GM12878 (cell line): ENCODE measurements at regions not wholly inside any gene's neighbourhood (a gene's known extent, or its start where the extent isn't known, plus 50 kb on each side); places are given as distances from the start of the nearest gene placed in this dataset.

Experiments used
- ATAC-seq: fragments of 200-7000 bp; cut with Tn5 transposase; 3 replicates; pipeline ENCODE4 v1.9.1; 2020; ENCODE audit warnings: mild to moderate bottlenecking, moderate library complexity
- BruUV-seq: library from RNA; stranded (reverse); fragments of 400-500 nt; replicated peaks from 2 replicates; lab custom pipeline; 2021; lab: Mats Ljungman, UMichigan
- CTCF ChIA-PET: fragments of 300-600 bp; sonication (Branson Sonifier 250); formaldehyde crosslinking; extraction: SDS; loops from one replicate; lab custom pipeline; 2021; ENCODE audit warnings: inconsistent platforms; lab: Yijun Ruan, JAX
- POLR2A ChIA-PET: fragments of 350-600 bp; formaldehyde crosslinking; extraction: SDS; loops from one replicate; lab custom pipeline; 2021; ENCODE audit warnings: inconsistent platforms; lab: Charles Lee
- RAD21 ChIA-PET: fragments of 300-600 bp; sonication (Branson Sonifier 250); formaldehyde crosslinking; loops from one replicate; lab custom pipeline; 2023; ENCODE audit warnings: antibody characterized with exemption; ENCODE audit not compliant: unreplicated experiment; lab: Charles Lee
- SMC1A ChIA-PET: fragments of 300-600 bp; sonication (Branson Sonifier 250); formaldehyde crosslinking; loops from one replicate; lab custom pipeline; 2023; ENCODE audit not compliant: unreplicated experiment, uncharacterized antibody; lab: Charles Lee
- DNase-seq: peaks from one replicate; pipeline ENCODE4 v3.0.0-alpha.2; 2011; ENCODE audit warnings: low read depth, low spot score
- FAIRE-seq: peaks from 3 replicates; lab custom pipeline; 2011; peaks lifted over from hg19 to GRCh38; lab: Jason Lieb, UNC
- H2AFZ ChIP-seq: 2 replicates; pipeline ENCODE4 v1.6.0; 2011; ENCODE audit warnings: low read depth, low read length, control low read depth; ENCODE audit not compliant: control insufficient read depth
- H3K27ac ChIP-seq: 2 replicates; pipeline ENCODE4 v1.5.1; 2011; ENCODE audit warnings: control low read depth; ENCODE audit not compliant: control insufficient read depth, insufficient read depth
- H3K27me3 ChIP-seq, 2 experiments: replicated peaks in 1 of 2; 2 replicates each; pipeline versions ENCODE4 v1.6.0 to v1.6.1; 2011; ENCODE audit warnings: low read length in 1 of 2; ENCODE audit not compliant: control insufficient read depth in 2 of 2, insufficient read depth in 2 of 2
- H3K36me3 ChIP-seq, 2 experiments: 2 replicates each; pipeline ENCODE4 v1.5.1; 2011; ENCODE audit warnings: low read length in 1 of 2; ENCODE audit not compliant: control insufficient read depth in 2 of 2, insufficient read depth in 2 of 2
- H3K4me1 ChIP-seq: 2 replicates; pipeline ENCODE4 v1.6.1; 2011; ENCODE audit warnings: mild to moderate bottlenecking, low read length, moderate library complexity, mixed read lengths; ENCODE audit not compliant: control insufficient read depth, insufficient read depth
- H3K4me2 ChIP-seq: 2 replicates; pipeline ENCODE4 v1.6.0; 2011; ENCODE audit warnings: control low read depth; ENCODE audit not compliant: control insufficient read depth, insufficient read depth
- H3K4me3 ChIP-seq: fragments of 200-600 bp; sonication (generic); 2 replicates; pipeline ENCODE4 v1.5.1; 2016
- H3K79me2 ChIP-seq: 2 replicates; pipeline ENCODE4 v1.6.0; 2011; ENCODE audit warnings: low read length; ENCODE audit not compliant: control insufficient read depth, insufficient read depth
- H3K9ac ChIP-seq: 2 replicates; pipeline ENCODE4 v1.8.0; 2011; ENCODE audit warnings: low read length, control low read depth, mixed read lengths; ENCODE audit not compliant: control insufficient read depth, insufficient read depth
- H3K9me3 ChIP-seq: replicated peaks from 3 replicates; pipeline ENCODE4 v1.5.1; 2011; ENCODE audit warnings: mild to moderate bottlenecking, low read length; ENCODE audit not compliant: control insufficient read depth, insufficient read depth
- H4K20me1 ChIP-seq: 2 replicates; pipeline ENCODE4 v1.6.0; 2011; ENCODE audit not compliant: control insufficient read depth, insufficient read depth
- ATF7 ChIP-seq: fragments of 450-650 bp; IDR thresholded peaks from 2 replicates; pipeline ENCODE4 v1.6.1; 2016; ENCODE audit warnings: low read depth, mild to moderate bottlenecking
- BRCA1 ChIP-seq: IDR thresholded peaks from 2 replicates; pipeline ENCODE4 v1.6.1; 2011; ENCODE audit warnings: low read depth, low read length, improper control_type of control experiment
- CBFB ChIP-seq: IDR thresholded peaks from 2 replicates; pipeline ENCODE4 v1.6.1; 2016; ENCODE audit warnings: antibody characterized with exemption, low read depth
- CBX3 ChIP-seq: fragments of 200-600 bp; sonication (generic); IDR thresholded peaks from 2 replicates; pipeline ENCODE4 v1.6.1; 2016; ENCODE audit warnings: low read depth, borderline replicate concordance
- ESRRA ChIP-seq: IDR thresholded peaks from 2 replicates; pipeline ENCODE4 v1.6.1; 2012; ENCODE audit warnings: mild to moderate bottlenecking, low read length, improper control_type of control experiment
- FOXM1 ChIP-seq: IDR thresholded peaks from 2 replicates; pipeline ENCODE4 v1.6.1; 2012; ENCODE audit warnings: low read depth, mild to moderate bottlenecking, inconsistent platforms, low read length, moderate library complexity
- HCFC1 ChIP-seq: fragments of 150-350 bp; IDR thresholded peaks from 2 replicates; pipeline ENCODE4 v1.6.1; 2014; ENCODE audit warnings: low read length
- IKZF1 ChIP-seq: fragments of 450-650 bp; conservative IDR thresholded peaks from 2 replicates; pipeline ENCODE4 v1.6.1; 2017; ENCODE audit warnings: antibody characterized with exemption, mild to moderate bottlenecking
- KLF5 ChIP-seq: fragments of 450-650 bp; IDR thresholded peaks from 2 replicates; pipeline ENCODE4 v1.6.1; 2014; ENCODE audit warnings: mild to moderate bottlenecking; ENCODE audit not compliant: partially characterized antibody
- MLLT1 ChIP-seq: fragments of 450-650 bp; IDR thresholded peaks from 2 replicates; pipeline ENCODE4 v1.6.1; 2016; ENCODE audit warnings: mild to moderate bottlenecking
- MYC ChIP-seq: IDR thresholded peaks from 2 replicates; pipeline ENCODE4 v1.6.1; 2011; ENCODE audit warnings: mild to moderate bottlenecking, low read length, moderate library complexity, inconsistent platforms; ENCODE audit not compliant: insufficient read depth, insufficient replicate concordance, insufficient read length, severe bottlenecking
- NFIC ChIP-seq: IDR thresholded peaks from 2 replicates; pipeline ENCODE4 v1.6.1; 2012; ENCODE audit warnings: low read depth, mild to moderate bottlenecking, inconsistent platforms, low read length, moderate library complexity
- NFYA ChIP-seq: IDR thresholded peaks from 2 replicates; pipeline ENCODE4 v1.6.1; 2011; ENCODE audit warnings: low read depth, mild to moderate bottlenecking, low read length, improper control_type of control experiment, borderline replicate concordance
- NR2C1 ChIP-seq: fragments of 450-650 bp; IDR thresholded peaks from 2 replicates; pipeline ENCODE4 v1.6.1; 2017; ENCODE audit warnings: antibody characterized with exemption, mild to moderate bottlenecking, moderate library complexity
- NRF1 ChIP-seq: conservative IDR thresholded peaks from 2 replicates; pipeline ENCODE4 v1.6.1; 2011; ENCODE audit warnings: mild to moderate bottlenecking, low read depth, low read length, improper control_type of control experiment
- PML ChIP-seq: IDR thresholded peaks from 2 replicates; pipeline ENCODE4 v1.6.1; 2012; ENCODE audit warnings: low read length, inconsistent platforms
- POU2F2 ChIP-seq: IDR thresholded peaks from 3 replicates; pipeline ENCODE4 v1.6.1; 2011; ENCODE audit warnings: low read depth, mild to moderate bottlenecking, low read length, borderline replicate concordance
- SMAD5 ChIP-seq: IDR thresholded peaks from 2 replicates; pipeline ENCODE4 v1.6.1; 2016; ENCODE audit warnings: antibody characterized with exemption, low read depth
- ZNF24 ChIP-seq: fragments of 450-650 bp; IDR thresholded peaks from 2 replicates; pipeline ENCODE4 v1.6.1; 2017; ENCODE audit warnings: antibody characterized with exemption, mild to moderate bottlenecking
- WGBS: methylation state at CpG from one replicate; pipeline ENCODE4 v1.1.6; 2016; ENCODE audit warnings: low lambda C conversion rate; ENCODE audit not compliant: insufficient replicate concordance, insufficient coverage; ENCODE audit errors: missing lambda C conversion rate; 5-methylcytosine and 5-hydroxymethylcytosine counted together
- in situ Hi-C: fragments of 300-500 bp; cut with MboI; formaldehyde crosslinking; loops from 9 replicates; pipeline ENCODE4 v1.14.3; 2018; ENCODE audit warnings: mixed read lengths
- intact Hi-C: fragments of 100-400 bp; cut with micrococcal nuclease; formaldehyde crosslinking; loops from one replicate; pipeline ENCODE4 v1.14.2; 2022; ENCODE audit not compliant: unreplicated experiment

- in situ Hi-C loops, result no loop called here
- Histone ChIP-seq H3K4me3 (no peak overlapping the region), H2AFZ (no peak overlapping the region), H3K27ac (no peak overlapping the region), H3K4me1 (no peaks in the 10 kb centered on the region), H3K36me3 (no peaks in the 10 kb centered on the region), H3K9ac (no peak overlapping the region), H3K27me3 (no peaks in the 10 kb centered on the region; a peak in 2 of 4 replicates), H3K4me2 (no peak overlapping the region), H3K9me3 (no peaks in the 10 kb centered on the region), H4K20me1 (no peaks in the 10 kb centered on the region), H3K79me2 (no peaks in the 10 kb centered on the region)
- no TSS peak for BruUV-seq
- no peak for TF ChIP-seq ATF7
- TF ChIP-seq NR2C1, result no peak
- no peak for TF ChIP-seq FOXM1
- no peak for TF ChIP-seq NFIC
- no peak for TF ChIP-seq ESRRA
- no peak for TF ChIP-seq PML
- no peak for TF ChIP-seq NRF1
- TF ChIP-seq HCFC1, result no peak
- TF ChIP-seq IKZF1, result no peak
- ChIA-PET CTCF (no interaction called here), POLR2A (no interaction called here), RAD21 (no interaction called here), SMC1A (no interaction called here)
- ATAC-seq (no peak), DNase-seq (no peak), FAIRE-seq (no peak)
- WGBS, result 28% methylated on average over 5 of the region's 5 CpGs
- intact Hi-C loops, result no loop called here
Observed at GRCh38 chr21:35504951-35505466, 455.9 kb upstream of the RUNX1 start.

- FAIRE-seq (no peak), ATAC-seq (no peak), DNase-seq (no peak)
- Histone ChIP-seq H3K4me3 (no peak overlapping the region), H3K36me3 (no peaks in the 10 kb centered on the region), H3K9me3 (no peaks in the 10 kb centered on the region), H3K79me2 (no peaks in the 10 kb centered on the region), H4K20me1 (no peaks in the 10 kb centered on the region), H3K27ac (no peak overlapping the region), H3K27me3 (no peaks in the 10 kb centered on the region; a peak in 2 of 4 replicates), H2AFZ (no peak overlapping the region), H3K4me1 (no peaks in the 10 kb centered on the region), H3K9ac (no peak overlapping the region), H3K4me2 (no peak overlapping the region)
- RAD21 ChIA-PET, result no interaction called here
- intact Hi-C loops (no loop called here), in situ Hi-C loops (no loop called here)
- WGBS, result under 1% methylated on average over 6 of the region's 6 CpGs
- POLR2A ChIA-PET, result no interaction called here
- SMC1A ChIA-PET, result interaction anchor here (1.2 kb wide), 1 partner anchor 38 kb away, joined by 3 read pairs; no protein-coding TSS in a partner anchor
- no TSS peak for BruUV-seq
- CTCF ChIA-PET, result interaction anchor here (0.5 kb wide), 1 partner anchor 31 kb away, joined by 3 read pairs; no protein-coding TSS in a partner anchor
- TF ChIP-seq BRCA1 (no peak), MYC (no peak), POU2F2 (no peak), NFYA (no peak), SMAD5 (no peak), CBX3 (no peak), MLLT1 (no peak), CBFB (no peak), ZNF24 (no peak), KLF5 (no peak)
Observed at GRCh38 chr21:35504277-35504676, 455.2 kb upstream of the RUNX1 start.
